H4 (cell line): ENCODE measurements at regions not wholly inside any gene's neighbourhood (a gene's known extent, or its start where the extent isn't known, plus 50 kb on each side); places are given as distances from the start of the nearest gene placed in this dataset.

Source experiments
- DNase-seq: peaks from one replicate; pipeline ENCODE4 v3.0.0-alpha.2; 2015; ENCODE audit warnings: low spot score

DNA sequence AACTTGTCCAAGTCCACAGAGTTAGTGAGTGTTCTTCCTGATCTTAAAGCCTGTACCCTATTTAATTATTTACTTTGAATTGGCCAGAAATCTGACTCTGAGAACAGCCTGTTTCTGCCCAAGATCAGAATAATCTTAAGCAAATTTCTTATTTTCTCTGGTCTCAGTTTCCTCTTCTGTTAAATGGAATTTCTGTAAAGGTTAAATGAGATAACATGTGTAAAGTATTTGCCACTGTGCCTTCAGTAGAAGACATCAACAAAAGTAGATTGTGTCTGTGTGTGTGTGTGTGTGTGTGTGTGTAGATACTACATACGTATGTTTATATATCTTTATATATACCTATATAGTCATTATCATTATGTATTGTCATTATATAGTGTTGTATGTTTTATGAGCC lies 124.2 kb upstream of the FGGY start:
- no peak for DNase-seq

DNA sequence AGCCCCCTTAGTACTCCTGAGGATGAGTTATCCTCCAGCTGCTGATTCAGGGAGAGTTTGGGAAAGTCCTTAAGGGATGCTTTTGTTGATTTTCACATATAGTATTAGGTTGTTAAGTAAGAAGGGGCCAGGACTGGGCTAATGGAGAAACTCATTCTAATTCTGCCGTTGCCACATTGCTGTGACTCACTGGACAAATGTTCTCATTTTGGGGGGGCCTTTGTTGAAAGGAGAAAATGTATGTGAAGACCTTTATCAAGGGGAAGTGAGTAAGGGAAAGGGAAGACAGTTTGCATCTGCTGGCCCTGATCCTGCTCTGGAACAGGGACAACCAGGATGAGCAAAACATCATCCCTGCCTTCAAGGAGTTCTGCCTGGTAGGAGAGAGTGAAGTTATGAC lies 123.2 kb upstream of the FGGY start:
- no peak for DNase-seq

DNA sequence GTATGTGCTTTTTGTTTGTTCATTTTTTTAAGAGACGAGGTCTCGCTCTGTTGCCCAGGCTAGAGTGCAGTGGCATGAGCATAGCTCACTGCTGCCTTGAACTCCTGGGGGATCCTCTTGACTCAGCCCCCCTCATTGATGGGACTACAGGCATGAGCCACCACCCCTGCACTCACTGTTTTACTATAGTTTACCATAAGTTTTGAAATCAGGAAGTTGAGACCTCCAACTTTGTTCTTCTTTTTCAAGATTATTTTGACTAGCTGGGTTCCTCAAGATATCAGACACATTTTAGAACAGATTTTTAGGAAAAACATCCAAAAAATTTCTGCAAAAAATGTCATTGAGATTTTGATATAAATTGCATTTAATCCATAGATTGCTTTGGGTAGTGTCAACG lies 120.4 kb upstream of the FGGY start:
- no peak for DNase-seq

DNA sequence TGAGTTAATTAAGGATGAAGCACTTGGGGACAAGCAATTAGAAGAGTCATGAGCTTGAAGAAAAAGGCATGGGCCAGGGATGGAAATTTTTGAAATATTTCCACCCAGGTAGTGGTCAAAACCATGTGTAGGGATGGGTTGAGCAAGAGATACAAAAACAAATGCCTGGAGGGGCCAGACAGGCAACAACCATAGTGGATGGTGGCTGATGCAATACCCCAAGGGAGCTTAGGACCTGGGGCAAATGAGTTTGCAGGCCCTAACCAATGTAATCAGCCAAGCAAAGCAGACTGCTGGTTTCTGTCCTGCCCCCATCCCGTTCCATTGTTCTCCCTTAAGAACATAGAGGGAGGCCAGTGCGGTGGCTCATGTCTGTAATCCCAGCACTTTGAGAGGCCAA lies 119.1 kb upstream of the FGGY start:
- DNase-seq = no peak

DNA sequence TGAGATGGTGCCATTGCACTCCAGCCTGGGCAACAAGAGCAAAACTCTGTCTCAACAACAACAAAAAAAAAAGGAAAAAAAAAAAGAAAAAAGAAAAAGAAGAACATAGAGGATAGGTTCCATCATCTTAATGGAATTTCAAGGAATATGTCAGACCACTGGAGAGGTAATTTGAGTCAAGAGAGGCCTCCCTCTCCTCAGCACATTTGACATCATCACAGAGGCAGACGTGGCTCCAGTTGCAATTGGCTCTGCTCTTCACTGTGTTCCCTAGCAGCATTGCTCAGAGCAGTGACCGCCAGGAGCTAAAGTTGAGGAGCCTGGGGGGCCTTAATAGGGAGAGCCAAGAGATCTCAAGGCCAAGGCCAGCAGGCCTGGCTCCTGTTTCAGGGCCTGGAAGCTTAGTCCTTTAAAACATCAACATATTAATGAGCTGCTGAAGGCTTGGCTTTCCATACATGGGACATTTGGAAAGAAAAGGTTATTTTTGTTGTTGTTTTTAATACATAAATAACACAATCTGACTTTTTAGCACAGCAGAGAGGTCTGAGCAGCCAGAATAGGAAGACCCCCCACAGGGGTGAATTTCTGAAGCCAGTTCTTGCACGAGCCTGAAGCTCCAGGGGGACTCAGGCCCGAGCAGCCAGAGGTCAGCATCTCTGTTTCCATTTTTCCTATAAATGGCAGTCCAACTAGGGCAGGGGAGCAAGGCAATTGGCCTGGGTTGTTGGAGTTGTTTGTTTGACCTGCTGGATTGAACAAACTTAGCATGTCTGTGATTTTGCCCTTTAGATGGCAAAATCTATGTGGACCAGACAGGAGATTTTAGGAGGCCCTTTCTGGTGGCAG lies 118.3 kb upstream of the FGGY start:
- peak; percentile 18 for DNase-seq

DNA sequence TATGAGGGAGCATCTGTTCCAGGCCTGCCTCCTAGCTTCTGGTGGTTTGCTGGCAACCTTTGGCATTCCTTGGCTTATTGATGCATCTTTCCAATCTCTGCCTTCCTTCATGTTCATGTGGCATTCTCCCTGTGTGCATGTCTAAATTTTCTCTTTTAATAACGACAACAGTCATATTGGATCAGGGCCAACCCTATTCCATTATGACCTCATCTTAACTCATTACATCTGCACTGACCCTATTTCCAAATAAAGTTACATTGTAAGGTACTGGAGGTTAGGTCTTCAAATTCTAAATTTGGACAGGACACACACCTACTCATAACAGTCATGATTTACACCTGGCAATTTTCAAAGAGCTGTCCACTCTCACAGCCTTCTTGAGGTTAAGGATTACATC lies 117.2 kb upstream of the FGGY start:
- no peak for DNase-seq

DNA sequence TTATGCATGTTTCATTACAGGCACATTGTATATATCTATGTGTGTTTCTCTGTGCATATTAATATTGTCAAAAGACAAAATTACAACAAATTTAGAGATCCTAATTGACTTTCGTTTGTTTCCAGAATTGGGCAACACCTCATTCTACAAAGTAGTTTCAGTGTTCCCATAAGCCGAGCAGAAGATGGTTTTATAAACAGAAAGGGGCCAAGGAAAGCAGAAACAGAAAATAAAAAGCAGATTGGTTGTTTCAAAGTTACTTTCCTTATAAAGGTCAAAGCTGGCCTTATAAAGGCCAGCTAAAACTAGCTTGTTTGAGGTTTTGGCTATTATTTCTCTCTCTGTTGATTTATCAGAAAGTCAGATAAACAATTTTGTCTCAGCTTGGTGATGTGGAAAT lies 116.2 kb upstream of the FGGY start:
- DNase-seq = peak; percentile 16

DNA sequence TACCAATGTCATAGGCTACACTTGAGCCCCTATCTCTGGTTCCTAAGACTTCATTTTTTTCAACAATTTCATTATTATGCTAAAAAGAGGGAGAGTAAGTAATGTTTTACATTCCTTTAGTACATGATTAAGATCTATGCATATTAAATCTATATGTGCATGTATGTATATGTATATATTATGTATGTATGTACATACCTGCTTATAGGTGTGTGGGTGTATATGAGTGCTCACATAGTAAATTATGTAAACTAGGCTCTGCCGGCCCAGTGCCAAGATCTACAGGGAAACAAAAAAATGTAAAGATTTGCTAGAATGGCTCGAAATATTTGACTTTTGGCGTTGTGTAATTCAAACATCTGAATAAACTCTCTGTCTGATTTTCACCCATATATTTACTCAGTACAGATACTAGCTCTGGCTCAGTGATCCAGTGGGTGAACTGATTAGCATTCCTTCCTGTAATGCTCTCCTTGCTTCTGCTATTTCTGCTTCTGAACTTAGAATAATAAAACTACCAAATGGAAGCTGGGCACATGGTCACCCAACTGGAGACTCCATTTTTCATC lies 113.1 kb upstream of the FGGY start:
- no peak for DNase-seq

DNA sequence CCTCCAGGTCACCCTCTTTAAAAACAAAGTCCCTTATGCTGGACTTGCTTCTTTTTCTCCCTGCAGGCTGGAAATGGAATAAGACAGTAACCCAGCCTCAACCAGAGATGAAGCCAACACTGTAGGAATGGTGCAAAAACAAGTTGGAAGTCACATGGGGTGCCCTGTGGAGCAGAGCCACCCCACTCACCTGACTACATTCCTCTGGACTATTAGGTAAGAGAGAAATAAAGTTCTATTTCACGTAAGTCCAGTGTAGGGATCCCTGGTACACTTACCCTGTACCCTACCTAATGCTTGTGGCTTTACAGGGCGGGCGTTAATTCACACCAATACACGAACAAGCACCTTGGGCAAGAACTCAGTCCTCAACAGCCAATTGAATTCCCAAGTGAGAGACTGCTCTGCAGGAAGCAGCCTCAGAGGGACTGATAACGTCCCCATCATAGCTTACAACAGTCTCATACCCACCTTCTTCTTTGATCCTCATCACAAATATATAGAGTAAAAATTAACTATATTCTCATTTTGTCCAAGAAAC lies 112.5 kb upstream of the FGGY start:
- no peak for DNase-seq

DNA sequence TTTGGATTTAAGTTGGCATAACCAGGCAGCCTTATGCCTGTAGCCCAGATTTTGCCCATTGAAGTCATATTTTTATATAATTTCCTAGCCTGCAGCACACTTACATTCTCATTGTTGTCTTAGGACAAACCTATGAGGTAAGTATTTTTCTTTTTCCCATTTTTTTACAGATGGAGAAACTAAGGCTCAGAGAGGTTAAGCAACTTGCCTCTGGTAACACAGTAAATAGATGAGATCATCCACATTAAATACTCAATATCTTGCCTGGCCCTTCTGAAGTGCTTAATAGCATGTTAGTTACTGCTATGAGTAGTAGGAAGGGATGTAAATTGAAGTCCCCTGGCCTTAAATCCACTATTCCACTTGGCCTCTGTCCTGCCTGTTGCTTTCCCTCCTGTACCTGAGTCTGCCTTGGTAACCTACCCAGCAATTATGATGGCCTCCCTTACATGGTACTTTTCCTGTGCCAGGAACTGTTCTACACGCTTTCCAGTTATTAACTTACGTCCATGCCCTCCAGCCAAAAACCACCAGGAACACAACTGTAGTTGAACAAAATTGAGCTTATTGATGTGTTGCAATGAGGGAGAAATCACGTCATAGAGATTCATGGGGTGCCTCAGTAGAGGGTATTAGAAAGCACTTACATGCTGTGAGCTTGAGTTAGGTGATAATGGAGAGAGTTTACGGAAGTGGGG lies 111.6 kb upstream of the FGGY start:
- no peak for DNase-seq

DNA sequence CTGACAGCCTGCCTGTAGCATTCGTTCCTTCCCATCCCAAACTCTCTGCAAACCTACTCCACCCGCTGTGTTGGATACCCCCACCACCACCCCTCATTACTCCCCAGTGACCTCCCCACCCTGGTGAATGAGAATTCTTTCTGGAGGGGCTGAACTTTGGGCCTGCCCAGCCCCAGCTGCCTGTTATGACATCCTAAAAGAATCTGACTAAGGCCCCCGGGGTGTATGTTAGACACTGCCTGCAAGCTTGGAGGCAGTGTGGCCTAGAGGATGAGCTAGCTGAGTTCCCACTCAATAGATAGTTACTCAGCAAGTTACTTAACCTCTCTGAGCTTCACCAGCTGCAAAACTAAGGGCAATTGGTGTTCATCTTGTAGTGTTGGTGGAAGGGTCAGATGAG lies 110.2 kb upstream of the FGGY start:
- DNase-seq = no peak

DNA sequence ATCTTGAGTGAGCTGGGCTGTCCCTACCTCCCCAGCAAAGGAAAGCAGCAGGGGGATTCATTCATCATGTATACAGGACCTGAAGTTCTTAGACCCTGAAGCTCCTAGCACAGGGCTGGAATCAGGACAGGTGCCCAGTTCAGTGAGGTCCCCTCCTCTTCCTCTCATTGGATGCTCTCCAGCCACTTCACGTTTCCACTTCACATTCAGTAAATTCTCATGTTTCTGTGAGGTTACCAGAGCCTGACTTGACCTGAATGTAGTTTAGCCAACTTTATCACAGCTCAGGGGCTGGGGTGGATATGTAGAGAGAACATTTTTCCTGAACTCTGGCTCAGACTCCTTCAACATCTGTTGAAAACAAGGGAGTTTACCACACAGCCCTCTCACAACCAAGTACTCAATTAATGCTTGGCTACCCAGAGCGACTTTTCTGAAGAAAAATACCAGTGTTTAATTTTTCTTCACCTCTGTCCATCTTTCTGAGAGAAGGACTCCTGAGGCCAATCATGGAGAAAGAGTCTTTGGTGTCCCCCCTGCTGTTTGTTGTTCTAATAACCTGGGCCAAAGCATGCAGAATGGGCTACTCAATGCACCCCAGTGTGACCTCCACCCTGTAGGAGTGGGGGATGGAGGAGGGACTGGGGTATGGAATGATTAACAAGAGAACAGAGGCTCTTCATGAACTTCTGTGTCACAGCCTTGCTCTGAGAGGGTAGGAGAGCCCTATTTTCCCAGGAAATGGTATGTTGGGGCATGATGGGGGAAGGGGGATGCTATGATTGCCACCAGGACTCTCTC lies 108.3 kb upstream of the FGGY start:
- DNase-seq = no peak

DNA sequence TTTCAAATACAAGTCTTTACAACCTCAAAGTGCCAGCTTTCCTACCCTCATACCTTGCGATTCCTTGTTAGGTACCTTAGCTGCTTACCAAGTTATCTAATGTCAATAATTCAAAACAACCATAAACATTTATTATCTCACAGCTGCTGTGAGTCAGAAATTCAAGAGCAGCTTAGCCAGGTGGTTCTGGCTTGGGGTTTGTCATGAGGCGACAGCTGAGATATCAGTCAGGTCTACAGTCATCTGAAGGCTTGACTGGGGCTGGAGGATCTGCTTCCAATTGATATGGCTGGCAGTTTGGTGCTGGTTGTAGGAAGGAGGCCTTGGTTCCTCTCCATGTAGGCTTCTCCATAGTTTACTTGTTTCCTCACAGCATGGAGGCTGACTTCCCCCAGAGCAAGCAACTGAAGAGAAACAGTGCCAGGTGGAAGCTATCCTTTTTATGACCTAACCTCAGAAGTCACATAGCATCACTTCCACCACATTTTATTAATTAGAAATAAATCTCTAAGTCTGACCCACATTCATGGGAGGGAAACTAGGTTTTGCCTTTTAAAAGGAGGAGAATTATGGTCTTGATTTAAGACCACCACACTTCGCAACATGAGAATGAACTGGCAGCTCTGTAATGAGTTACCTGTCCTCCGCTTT lies 103.3 kb upstream of the FGGY start:
- DNase-seq = no peak

DNA sequence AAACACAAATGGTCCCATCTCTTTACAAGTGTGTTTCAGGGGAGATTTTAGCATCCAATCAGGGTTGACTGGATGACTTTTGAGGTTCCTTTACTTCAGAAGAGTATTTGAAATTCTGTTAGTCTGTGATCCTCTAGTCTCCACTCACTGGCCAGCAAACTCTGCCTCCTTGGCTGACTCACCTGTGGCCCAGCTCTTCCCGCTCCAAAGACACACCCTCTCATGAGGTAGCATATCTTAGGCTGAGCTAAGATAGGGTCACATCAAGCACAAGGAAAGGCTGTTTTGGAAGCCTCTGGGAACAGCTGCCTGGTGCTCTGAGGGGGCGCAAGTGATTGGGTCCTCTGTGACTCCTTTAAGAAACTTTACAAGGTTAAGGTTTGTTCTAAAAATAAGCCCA lies 102.3 kb upstream of the FGGY start:
- DNase-seq = no peak

DNA sequence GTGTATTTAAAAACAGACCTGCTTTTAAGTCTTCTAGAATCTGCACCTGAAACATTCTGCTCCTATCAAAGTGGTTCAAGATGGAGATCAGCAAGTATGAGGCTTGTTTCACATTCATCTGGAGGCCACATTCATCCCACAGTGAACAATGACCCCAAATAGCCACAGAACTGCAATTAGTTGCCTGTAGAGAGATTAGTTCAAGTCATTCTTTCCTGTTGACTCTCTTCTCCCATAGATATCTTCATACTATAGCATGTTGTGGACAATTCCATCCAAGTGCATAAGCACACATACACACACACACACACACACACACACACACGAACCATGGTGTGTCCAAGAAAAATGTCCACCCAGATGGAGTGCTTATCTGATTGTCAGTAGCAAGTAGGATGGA lies 101.7 kb upstream of the FGGY start:
- no peak for DNase-seq

DNA sequence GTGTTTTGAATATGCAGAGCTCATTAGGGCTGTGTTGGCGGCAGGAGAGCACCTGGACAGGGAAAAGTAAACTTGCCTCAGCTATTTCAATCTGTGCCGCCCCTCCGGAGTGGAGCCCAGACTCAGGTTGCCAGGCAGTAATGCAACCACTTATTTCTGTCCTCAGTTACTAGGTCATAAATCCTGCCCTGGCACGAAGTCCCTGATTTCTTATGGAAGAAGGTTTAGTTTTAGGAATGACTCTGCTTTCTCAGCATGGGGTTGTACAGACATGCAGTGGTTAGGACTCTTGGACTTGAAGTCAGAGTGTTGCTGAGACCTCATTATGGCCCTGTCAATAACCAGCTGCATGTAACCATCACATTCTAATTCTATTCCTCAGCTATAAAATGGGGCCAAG lies 98.3 kb upstream of the FGGY start:
- no peak for DNase-seq

DNA sequence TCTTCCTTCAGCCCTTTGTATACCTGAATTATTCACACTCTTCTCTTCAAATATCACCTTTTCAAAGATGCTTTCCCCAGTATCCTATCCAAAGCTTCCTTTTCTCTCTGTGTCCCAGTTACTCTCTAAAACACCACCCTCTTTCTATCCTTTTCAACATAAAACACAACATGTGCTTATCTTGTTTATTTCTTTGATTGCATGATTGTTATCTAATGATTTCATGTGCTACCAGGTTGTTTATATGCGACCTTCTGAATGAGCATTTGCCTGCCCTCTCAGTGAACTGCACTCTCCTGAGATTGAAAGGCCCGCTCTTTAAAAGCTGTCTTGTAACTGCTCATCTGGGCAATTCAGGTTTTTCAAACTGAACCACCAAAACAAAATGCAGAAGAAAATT lies 97.7 kb upstream of the FGGY start:
- DNase-seq = no peak

DNA sequence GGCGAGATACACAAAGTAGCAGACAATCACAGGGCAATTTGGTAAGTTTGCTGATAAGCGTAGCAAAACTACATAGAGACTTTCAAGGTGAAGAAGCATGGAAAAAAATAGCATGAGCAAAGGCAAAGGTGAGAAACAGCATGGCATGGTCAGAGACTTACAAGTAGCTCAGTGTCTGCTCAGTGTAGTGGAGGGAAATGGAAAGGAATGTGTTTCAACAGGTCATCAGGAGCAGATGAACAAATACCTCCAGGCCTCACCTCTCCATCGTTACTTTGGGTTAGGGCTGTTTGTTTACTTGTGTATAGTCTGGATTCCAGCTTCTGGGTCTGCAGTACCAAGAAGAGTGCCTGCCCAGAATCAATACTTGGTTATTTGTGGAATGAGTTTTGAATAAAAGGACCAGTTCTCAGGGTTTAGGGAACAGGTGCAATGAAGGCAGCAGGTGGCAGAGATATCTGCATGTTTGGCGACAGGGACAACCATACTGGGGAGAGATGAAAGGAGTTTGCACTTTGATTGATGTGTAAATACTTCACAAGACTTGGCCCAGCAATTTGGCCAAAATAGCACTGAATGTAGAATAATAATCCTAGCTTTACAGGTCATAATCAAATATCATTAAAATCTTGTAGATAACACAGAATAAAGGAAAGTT lies 97.0 kb upstream of the FGGY start:
- DNase-seq = no peak

DNA sequence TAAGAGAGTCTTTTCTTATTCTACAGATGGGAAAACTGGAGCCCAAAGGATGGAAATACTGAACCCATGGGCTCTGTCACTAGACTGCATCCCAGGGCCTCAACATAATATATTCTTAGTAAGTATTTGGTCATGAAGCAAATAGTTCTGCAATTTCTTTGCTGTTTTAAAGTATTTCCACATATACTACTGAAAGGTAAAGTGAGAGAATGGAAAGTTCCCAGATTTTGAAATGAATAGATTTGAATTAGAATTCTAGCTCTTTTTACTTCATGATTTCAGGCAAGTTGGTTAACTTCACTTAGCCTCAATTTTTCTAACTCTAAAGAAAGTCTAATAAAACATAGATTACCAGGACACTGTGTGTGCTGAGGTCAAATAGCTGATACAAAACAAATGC lies 95.6 kb upstream of the FGGY start:
- DNase-seq = no peak

DNA sequence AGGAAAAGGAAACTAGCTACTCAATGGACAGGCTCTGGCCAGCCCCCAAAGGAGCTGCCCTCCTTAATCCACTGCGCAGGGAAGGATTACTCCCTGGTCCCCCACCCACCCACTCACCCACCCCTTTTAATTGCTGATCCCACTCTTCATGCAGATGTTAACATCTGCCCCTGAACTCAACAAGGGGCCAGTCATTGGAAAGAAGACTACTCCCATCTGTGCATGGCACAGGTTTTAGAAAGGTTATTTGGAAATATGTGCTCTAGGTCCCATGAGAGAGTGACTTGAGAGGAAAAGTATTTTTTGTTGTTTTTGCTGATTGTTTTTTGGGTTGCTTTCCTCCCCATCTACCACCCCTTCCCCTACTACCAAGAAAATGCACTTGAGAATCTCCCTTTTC lies 94.4 kb upstream of the FGGY start:
- no peak for DNase-seq

DNA sequence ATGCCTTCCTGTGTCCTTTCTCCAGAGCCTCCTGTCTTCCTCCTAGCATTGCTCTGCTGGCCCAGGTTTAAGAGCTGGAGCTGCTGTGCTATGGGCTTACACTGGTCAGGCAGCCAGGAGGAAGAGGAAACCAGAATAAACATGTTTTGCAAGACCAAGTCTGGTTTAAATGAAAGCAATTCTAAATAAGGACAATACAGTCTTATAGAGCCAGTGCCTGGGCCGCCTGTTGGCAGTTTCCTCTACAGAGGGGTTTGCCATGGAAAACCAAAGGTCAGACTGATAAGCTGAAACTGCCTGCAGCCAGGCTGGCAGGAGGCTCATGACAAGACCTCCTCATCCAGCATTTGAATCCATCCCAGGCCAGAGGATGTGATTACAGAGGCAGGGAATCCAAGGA lies 92.9 kb upstream of the FGGY start:
- peak; percentile 52 for DNase-seq
